SK-N-SH (cell line): ENCODE measurements at regions not wholly inside any gene's neighbourhood (a gene's known extent, or its start where the extent isn't known, plus 50 kb on each side); places are given as distances from the start of the nearest gene placed in this dataset.

Experiments used
- CTCF ChIA-PET: fragments of 300-600, 350-600 bp; formaldehyde crosslinking; extraction: SDS; loops from one replicate; lab custom pipeline; 2021; lab: Yijun Ruan, JAX
- POLR2A ChIA-PET: fragments of 350-600 bp; sonication (Branson Sonifier 250); formaldehyde crosslinking; extraction: SDS; loops from one replicate; lab custom pipeline; 2020; ENCODE audit warnings: antibody characterized with exemption, inconsistent platforms; lab: Yijun Ruan, JAX
- DNase-seq: peaks from one replicate; pipeline ENCODE4 v3.0.0; 2012
- H2AFZ ChIP-seq: fragments of 200-600 bp; sonication (generic); 2 replicates; pipeline ENCODE4 v1.8.1; 2016; ENCODE audit warnings: antibody characterized with exemption, mild to moderate bottlenecking, low read depth
- H3F3A ChIP-seq: fragments of 200-600 bp; sonication (generic); replicated peaks from 2 replicates; pipeline ENCODE3; 2016; ENCODE audit warnings: antibody characterized with exemption, mild to moderate bottlenecking; ENCODE audit not compliant: insufficient read depth
- H3K27ac ChIP-seq, 2 experiments: fragments of 200-500 bp in 1 of 2; fragments of 200-600 bp in 1 of 2; sonication (Bioruptor generic) in 1 of 2; sonication (generic), shearing (Covaris generic) in 1 of 2; 2 replicates each; pipeline versions ENCODE4 v1.5.1 to v1.6.1; 2014 to 2016; ENCODE audit warnings: low read depth in 2 of 2, inconsistent platforms in 1 of 2, low read length in 1 of 2, mild to moderate bottlenecking in 1 of 2, mixed read lengths in 1 of 2
- H3K27me3 ChIP-seq: fragments of 200-600 bp; sonication (generic), shearing (Covaris generic); 2 replicates; pipeline ENCODE4 v1.6.1; 2016; ENCODE audit warnings: mixed run types; ENCODE audit not compliant: insufficient read depth
- H3K36me3 ChIP-seq, 2 experiments: fragments of 200-500 bp in 1 of 2; fragments of 200-600 bp in 1 of 2; sonication (Bioruptor generic) in 1 of 2; sonication (generic) in 1 of 2; replicated peaks in 1 of 2; 2 replicates each; pipeline versions ENCODE3 to v1.5.1; 2014 to 2016; ENCODE audit warnings: low read length in 1 of 2, mild to moderate bottlenecking in 1 of 2; ENCODE audit not compliant: insufficient read depth in 2 of 2, control insufficient read depth in 1 of 2
- H3K4me1 ChIP-seq, 2 experiments: fragments of 200-500 bp in 1 of 2; fragments of 200-600 bp in 1 of 2; sonication (Bioruptor generic) in 1 of 2; sonication (generic), shearing (Covaris generic) in 1 of 2; 2 replicates each; pipeline versions ENCODE4 v1.5.1 to v1.6.1; 2014 to 2016; ENCODE audit warnings: low read depth in 1 of 2, low read length in 1 of 2, mixed run types in 1 of 2; ENCODE audit not compliant: insufficient read depth in 2 of 2, control insufficient read depth in 1 of 2
- H3K4me2 ChIP-seq: fragments of 200-600 bp; sonication (generic), shearing (Covaris generic); 2 replicates; pipeline ENCODE4 v1.6.1; 2017; ENCODE audit warnings: mixed run types
- H3K4me3 ChIP-seq, 2 experiments: fragments of 200-500 bp in 1 of 2; fragments of 200-600 bp in 1 of 2; sonication (Bioruptor generic) in 1 of 2; sonication (generic), shearing (Covaris generic) in 1 of 2; 2 replicates each; pipeline versions ENCODE4 v1.5.1 to v1.8.1; 2014 to 2016; ENCODE audit warnings: low read depth in 2 of 2, inconsistent platforms in 1 of 2, low read length in 1 of 2, mild to moderate bottlenecking in 1 of 2, mixed read lengths in 1 of 2, moderate library complexity in 1 of 2
- H3K79me2 ChIP-seq: fragments of 200-600 bp; sonication (generic); 2 replicates; pipeline ENCODE4 v1.8.1; 2017; ENCODE audit warnings: mild to moderate bottlenecking; ENCODE audit not compliant: insufficient read depth
- H3K9ac ChIP-seq: fragments of 200-600 bp; sonication (generic); 2 replicates; pipeline ENCODE4 v1.6.1; 2017; ENCODE audit warnings: mixed run types
- H3K9me2 ChIP-seq: fragments of 200-600 bp; sonication (generic); 2 replicates; pipeline ENCODE4 v1.6.1; 2017; ENCODE audit warnings: mixed run types
- H3K9me3 ChIP-seq: fragments of 200-600 bp; sonication (generic); 2 replicates; pipeline ENCODE4 v1.6.1; 2017; ENCODE audit warnings: mixed run types, mild to moderate bottlenecking, moderate library complexity
- H4K20me1 ChIP-seq: fragments of 200-600 bp; sonication (generic); 2 replicates; pipeline ENCODE4 v1.6.1; 2017; ENCODE audit warnings: mild to moderate bottlenecking, mixed run types; ENCODE audit not compliant: insufficient read depth
- ELF1 ChIP-seq: IDR thresholded peaks from 2 replicates; pipeline ENCODE4 v1.4.0; 2012
- EZH2phosphoT487 ChIP-seq: fragments of 200-600 bp; sonication (generic); IDR thresholded peaks from 2 replicates; pipeline ENCODE4 v1.6.1; 2017; ENCODE audit warnings: low read depth, mixed run types, mild to moderate bottlenecking, antibody characterized with exemption, moderate library complexity, borderline replicate concordance
- FOSL2 ChIP-seq: IDR thresholded peaks from 2 replicates; pipeline ENCODE4 v1.4.0; 2012; ENCODE audit warnings: low read depth, mild to moderate bottlenecking, moderate library complexity, borderline replicate concordance
- FOXM1 ChIP-seq: IDR thresholded peaks from 2 replicates; pipeline ENCODE4 v1.4.0; 2012; ENCODE audit warnings: low read depth, mild to moderate bottlenecking
- GATA2 ChIP-seq: sonication (generic); formaldehyde crosslinking; IDR thresholded peaks from 2 replicates; pipeline ENCODE4 v1.5.0; 2020; ENCODE audit warnings: mild to moderate bottlenecking, missing genetic modification reagents
- JUND ChIP-seq: IDR thresholded peaks from 2 replicates; pipeline ENCODE4 v1.4.0; 2012
- NFIC ChIP-seq: IDR thresholded peaks from 2 replicates; pipeline ENCODE4 v1.4.0; 2012; ENCODE audit warnings: borderline replicate concordance
- POLR2AphosphoS5 ChIP-seq: IDR thresholded peaks from 2 replicates; pipeline ENCODE4 v1.6.1; 2012; ENCODE audit warnings: low read depth, low read length
- RAD21 ChIP-seq: IDR thresholded peaks from 2 replicates; pipeline ENCODE4 v1.6.1; 2012; ENCODE audit warnings: mild to moderate bottlenecking, low read length
- RFX5 ChIP-seq: IDR thresholded peaks from 2 replicates; pipeline ENCODE4 v1.6.1; 2012; ENCODE audit warnings: mild to moderate bottlenecking, improper control_type of control experiment, low read length
- RXRA ChIP-seq: IDR thresholded peaks from 2 replicates; pipeline ENCODE4 v1.4.0; 2012; ENCODE audit warnings: low read depth, mild to moderate bottlenecking, borderline replicate concordance
- SIN3A ChIP-seq: IDR thresholded peaks from 2 replicates; pipeline ENCODE4 v1.6.1; 2012; ENCODE audit warnings: low read depth, mild to moderate bottlenecking, low read length, moderate library complexity, borderline replicate concordance
- TAF1 ChIP-seq: IDR thresholded peaks from 2 replicates; pipeline ENCODE4 v1.6.1; 2012; ENCODE audit warnings: low read depth, mild to moderate bottlenecking, low read length, moderate library complexity, borderline replicate concordance
- TEAD4 ChIP-seq: IDR thresholded peaks from 2 replicates; pipeline ENCODE4 v1.4.0; 2012; ENCODE audit warnings: mild to moderate bottlenecking, borderline replicate concordance; ENCODE audit not compliant: insufficient read depth
- YY1 ChIP-seq: IDR thresholded peaks from 2 replicates; pipeline ENCODE4 v1.4.0; 2012; ENCODE audit warnings: low read depth, mild to moderate bottlenecking
- WGBS: methylation state at CpG from one replicate; pipeline ENCODE4 v1.1.6; 2017; ENCODE audit warnings: low lambda C conversion rate; 5-methylcytosine and 5-hydroxymethylcytosine counted together
- TF ChIP-seq, protein P1 (sequence below): IDR thresholded peaks from 2 replicates; pipeline ENCODE4 v1.6.1; 2012; ENCODE audit warnings: mild to moderate bottlenecking, low read depth, low read length, moderate library complexity
- TF ChIP-seq, protein P2 (sequence below): fragments of 150-350 bp; IDR thresholded peaks from 2 replicates; pipeline ENCODE4 v1.6.1; 2016; ENCODE audit warnings: mild to moderate bottlenecking, low read depth, low read length
- TF ChIP-seq, protein P3 (sequence below): IDR thresholded peaks from 2 replicates; pipeline ENCODE4 v1.4.0; 2012; ENCODE audit warnings: low read depth
- TF ChIP-seq, protein P4 (sequence below): IDR thresholded peaks from 2 replicates; pipeline ENCODE4; 2012
- TF ChIP-seq, protein P5 (sequence below): fragments of 200-600 bp; sonication (generic); IDR thresholded peaks from 2 replicates; pipeline ENCODE4 v1.6.1; 2017; ENCODE audit warnings: antibody characterized with exemption, mild to moderate bottlenecking, moderate library complexity

DNA sequence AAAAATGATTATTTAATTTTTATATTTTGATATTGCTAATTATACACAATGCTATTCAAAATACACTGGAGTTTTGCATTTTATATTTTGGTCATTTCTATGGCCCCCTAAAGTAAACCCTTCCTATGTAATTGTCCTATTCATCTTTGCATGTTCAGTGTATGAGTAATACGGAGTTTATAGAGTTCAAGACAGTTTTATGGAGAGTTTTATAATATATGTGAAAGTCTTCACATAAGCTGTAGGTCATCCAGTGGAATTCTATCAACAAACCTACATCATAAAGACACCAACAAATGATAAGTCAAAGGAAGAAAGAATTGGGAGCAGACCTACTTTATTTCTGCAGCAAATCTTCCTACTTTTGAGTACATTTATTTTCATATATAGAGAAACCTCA, 1200.4 kb upstream of the EPHA6 start:
- Histone ChIP-seq H4K20me1 (no peaks in the 10 kb centered on the region), H3K4me2 (no peak overlapping the region), H3K27me3 (no peaks in the 10 kb centered on the region), H3K4me1 (no peaks in the 10 kb centered on the region), H3K4me3 (no peak overlapping the region), H2AFZ (no peak overlapping the region), H3K9me3 (no peaks in the 10 kb centered on the region), H3K36me3 (no peaks in the 10 kb centered on the region), H3K27ac (no peak overlapping the region), H3K9me2 (no peaks in the 10 kb centered on the region), H3K79me2 (no peaks in the 10 kb centered on the region), H3F3A (no peaks in the 10 kb centered on the region), H3K9ac (no peak overlapping the region)
- 6% methylated on average over 1 of the region's 1 CpG for WGBS
- CTCF ChIA-PET, result no interaction called here
- no peak for TF ChIP-seq ELF1
- no peak for TF ChIP-seq RAD21
- no peak for TF ChIP-seq FOSL2
- no peak for TF ChIP-seq RXRA
- no peak for DNase-seq
- POLR2A ChIA-PET, result no interaction called here

DNA sequence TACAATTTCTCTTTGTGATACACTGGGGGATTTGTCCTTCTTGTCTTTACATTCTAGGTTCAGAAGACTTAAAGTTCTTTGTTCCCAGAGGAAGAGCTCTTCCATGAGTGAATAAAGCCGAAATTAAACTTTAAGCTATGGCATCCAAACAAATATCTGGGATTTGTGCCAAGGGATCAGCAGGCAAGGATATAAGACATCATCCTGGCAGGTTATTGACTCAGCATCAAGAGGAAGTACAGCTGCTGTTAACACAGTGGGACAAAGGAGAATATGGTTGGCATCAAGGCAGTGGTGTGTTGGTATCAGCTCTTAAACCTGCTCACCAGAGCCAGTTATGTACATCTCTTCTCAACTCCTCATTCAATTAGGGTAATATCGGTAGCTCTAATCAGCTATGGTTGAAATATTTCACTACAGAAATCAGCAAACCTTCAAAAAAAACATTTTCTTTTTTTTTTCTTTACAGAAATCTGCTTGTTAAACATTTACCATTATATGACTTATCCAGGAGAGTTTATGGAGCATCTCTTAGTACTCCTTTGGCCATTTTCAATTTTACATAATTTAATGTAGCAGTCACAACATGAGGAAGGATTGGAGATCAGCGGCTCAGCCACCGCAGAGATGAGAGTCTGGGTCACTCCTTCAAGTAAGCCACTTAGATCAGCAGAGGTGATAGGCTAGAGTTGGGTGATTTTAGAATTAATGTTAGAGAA, 1198.6 kb upstream of the EPHA6 start:
- ChIA-PET POLR2A (no interaction called here), CTCF (no interaction called here)
- Histone ChIP-seq H3F3A (no peaks in the 10 kb centered on the region), H3K4me1 (no peaks in the 10 kb centered on the region), H3K36me3 (no peaks in the 10 kb centered on the region), H3K4me3 (no peak overlapping the region), H3K27ac (no peak overlapping the region), H3K9ac (no peak overlapping the region), H3K9me2 (no peaks in the 10 kb centered on the region), H4K20me1 (no peaks in the 10 kb centered on the region), H3K27me3 (no peaks in the 10 kb centered on the region), H3K9me3 (no peaks in the 10 kb centered on the region), H3K4me2 (no peak overlapping the region), H2AFZ (no peak overlapping the region), H3K79me2 (no peaks in the 10 kb centered on the region)
- DNase-seq, result no peak
- no peak for TF ChIP-seq JUND
- TF ChIP-seq, protein P1, sequence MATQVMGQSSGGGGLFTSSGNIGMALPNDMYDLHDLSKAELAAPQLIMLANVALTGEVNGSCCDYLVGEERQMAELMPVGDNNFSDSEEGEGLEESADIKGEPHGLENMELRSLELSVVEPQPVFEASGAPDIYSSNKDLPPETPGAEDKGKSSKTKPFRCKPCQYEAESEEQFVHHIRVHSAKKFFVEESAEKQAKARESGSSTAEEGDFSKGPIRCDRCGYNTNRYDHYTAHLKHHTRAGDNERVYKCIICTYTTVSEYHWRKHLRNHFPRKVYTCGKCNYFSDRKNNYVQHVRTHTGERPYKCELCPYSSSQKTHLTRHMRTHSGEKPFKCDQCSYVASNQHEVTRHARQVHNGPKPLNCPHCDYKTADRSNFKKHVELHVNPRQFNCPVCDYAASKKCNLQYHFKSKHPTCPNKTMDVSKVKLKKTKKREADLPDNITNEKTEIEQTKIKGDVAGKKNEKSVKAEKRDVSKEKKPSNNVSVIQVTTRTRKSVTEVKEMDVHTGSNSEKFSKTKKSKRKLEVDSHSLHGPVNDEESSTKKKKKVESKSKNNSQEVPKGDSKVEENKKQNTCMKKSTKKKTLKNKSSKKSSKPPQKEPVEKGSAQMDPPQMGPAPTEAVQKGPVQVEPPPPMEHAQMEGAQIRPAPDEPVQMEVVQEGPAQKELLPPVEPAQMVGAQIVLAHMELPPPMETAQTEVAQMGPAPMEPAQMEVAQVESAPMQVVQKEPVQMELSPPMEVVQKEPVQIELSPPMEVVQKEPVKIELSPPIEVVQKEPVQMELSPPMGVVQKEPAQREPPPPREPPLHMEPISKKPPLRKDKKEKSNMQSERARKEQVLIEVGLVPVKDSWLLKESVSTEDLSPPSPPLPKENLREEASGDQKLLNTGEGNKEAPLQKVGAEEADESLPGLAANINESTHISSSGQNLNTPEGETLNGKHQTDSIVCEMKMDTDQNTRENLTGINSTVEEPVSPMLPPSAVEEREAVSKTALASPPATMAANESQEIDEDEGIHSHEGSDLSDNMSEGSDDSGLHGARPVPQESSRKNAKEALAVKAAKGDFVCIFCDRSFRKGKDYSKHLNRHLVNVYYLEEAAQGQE, result no peak
- no peak for TF ChIP-seq FOXM1
- TF ChIP-seq GATA2, result no peak
- TF ChIP-seq, protein P2, sequence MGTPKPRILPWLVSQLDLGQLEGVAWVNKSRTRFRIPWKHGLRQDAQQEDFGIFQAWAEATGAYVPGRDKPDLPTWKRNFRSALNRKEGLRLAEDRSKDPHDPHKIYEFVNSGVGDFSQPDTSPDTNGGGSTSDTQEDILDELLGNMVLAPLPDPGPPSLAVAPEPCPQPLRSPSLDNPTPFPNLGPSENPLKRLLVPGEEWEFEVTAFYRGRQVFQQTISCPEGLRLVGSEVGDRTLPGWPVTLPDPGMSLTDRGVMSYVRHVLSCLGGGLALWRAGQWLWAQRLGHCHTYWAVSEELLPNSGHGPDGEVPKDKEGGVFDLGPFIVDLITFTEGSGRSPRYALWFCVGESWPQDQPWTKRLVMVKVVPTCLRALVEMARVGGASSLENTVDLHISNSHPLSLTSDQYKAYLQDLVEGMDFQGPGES, result no peak
- TF ChIP-seq, protein P3, sequence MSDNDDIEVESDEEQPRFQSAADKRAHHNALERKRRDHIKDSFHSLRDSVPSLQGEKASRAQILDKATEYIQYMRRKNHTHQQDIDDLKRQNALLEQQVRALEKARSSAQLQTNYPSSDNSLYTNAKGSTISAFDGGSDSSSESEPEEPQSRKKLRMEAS, result no peak
- TF ChIP-seq, protein P4, sequence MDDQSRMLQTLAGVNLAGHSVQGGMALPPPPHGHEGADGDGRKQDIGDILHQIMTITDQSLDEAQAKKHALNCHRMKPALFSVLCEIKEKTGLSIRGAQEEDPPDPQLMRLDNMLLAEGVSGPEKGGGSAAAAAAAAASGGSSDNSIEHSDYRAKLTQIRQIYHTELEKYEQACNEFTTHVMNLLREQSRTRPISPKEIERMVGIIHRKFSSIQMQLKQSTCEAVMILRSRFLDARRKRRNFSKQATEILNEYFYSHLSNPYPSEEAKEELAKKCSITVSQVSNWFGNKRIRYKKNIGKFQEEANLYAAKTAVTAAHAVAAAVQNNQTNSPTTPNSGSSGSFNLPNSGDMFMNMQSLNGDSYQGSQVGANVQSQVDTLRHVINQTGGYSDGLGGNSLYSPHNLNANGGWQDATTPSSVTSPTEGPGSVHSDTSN, result no peak
- TF ChIP-seq RAD21, result no peak
- TF ChIP-seq, protein P5, sequence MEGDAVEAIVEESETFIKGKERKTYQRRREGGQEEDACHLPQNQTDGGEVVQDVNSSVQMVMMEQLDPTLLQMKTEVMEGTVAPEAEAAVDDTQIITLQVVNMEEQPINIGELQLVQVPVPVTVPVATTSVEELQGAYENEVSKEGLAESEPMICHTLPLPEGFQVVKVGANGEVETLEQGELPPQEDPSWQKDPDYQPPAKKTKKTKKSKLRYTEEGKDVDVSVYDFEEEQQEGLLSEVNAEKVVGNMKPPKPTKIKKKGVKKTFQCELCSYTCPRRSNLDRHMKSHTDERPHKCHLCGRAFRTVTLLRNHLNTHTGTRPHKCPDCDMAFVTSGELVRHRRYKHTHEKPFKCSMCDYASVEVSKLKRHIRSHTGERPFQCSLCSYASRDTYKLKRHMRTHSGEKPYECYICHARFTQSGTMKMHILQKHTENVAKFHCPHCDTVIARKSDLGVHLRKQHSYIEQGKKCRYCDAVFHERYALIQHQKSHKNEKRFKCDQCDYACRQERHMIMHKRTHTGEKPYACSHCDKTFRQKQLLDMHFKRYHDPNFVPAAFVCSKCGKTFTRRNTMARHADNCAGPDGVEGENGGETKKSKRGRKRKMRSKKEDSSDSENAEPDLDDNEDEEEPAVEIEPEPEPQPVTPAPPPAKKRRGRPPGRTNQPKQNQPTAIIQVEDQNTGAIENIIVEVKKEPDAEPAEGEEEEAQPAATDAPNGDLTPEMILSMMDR, result no peak
- no peak for TF ChIP-seq TEAD4
- TF ChIP-seq SIN3A, result no peak
- no peak for TF ChIP-seq RXRA
- TF ChIP-seq YY1, result no peak
- no peak for TF ChIP-seq TAF1
- no peak for TF ChIP-seq NFIC
- no peak for TF ChIP-seq POLR2AphosphoS5
- TF ChIP-seq EZH2phosphoT487, result no peak
- no peak for TF ChIP-seq FOSL2
- TF ChIP-seq RFX5, result no peak
- WGBS, result 13% methylated on average over 4 of the region's 4 CpGs
